ENCODE measurements at regions not wholly inside any gene's neighbourhood (a gene's known extent, or its start where the extent isn't known, plus 50 kb on each side); places are given as distances from the start of the nearest gene placed in this dataset.

DNA sequence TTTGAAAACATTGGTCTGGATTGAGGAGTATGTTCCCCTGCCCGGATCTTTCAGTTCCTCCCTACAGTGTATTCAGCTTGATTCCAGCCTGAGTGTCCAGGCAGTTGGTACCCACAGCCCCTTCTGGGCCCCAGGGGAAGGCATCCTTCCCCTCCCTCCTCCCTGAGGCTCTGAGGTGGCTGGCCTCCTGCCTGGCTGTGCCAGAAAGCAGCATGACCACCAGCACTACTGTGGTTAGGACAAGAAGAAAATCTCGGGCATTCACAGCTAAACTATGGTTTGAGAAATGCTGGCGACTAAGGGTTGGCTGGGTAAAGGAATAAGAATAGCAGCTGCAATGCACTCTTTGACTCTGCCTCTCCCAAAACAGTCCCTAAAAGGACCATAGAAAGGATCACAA, 84.6 kb upstream of the LIFR start:
- ATAC-seq: no peak
- intact Hi-C loops (cut with DNase I): no loop called here
- no peak for DNase-seq

DNA sequence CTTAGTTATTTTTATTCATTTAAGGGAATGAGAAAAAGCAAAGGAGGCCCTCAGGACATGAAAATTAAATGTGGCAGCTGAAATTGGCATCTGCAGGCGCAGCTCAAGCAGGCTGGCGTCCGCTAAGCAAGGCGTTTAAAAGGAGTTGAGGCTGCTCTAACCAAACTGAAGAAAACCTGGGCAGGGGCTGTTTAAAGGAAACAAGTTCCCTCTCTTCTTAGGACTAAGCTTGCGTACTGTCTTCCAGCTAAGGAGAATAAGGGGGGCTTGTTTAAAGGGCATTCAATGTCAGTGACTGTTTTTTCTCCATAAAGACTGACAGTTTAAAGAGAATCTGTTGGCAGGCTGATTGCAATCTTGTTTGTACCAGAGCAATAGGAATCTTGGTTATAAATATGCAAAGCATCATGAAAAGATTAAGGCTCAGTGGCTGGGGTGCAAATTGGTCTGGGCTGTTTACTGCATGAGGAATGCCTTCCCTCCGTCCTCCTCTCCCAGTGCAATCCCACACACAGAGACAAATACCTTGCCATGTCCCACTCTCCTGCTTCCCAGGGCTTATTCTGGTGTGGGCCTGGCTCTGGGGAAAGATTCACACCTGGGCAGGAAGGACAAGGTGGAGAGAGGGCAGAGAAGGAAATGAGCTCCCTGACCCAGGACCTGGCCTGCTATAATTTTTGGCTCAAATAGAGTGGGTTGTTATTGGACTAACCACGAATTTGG, 85.9 kb upstream of the LIFR start:
- intact Hi-C loops (cut with DNase I): no loop called here
- DNase-seq: no peak
- no peak for ATAC-seq

DNA sequence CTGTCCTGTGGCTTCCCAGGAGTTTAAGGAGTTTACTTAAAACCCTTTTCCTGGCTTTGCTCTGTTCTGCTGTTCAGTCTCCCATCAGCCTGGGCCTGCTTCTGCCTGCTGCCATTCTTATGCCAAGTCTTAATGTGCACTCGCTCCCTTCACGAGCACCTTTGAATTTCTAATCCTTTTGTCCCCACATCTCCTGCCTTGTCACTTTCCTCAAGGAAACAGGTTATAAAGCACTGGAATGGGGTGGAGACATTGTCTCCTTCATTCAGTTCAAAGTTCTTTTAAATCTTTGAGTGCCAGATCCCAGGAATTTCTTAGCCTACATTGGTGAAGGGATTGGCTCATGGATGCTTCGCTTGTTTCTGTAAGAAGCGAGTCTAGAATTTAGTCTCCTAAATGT, 87.2 kb upstream of the LIFR start:
- intact Hi-C loops (cut with DNase I): no loop called here
- DNase-seq (no peak), ATAC-seq (no peak)

DNA sequence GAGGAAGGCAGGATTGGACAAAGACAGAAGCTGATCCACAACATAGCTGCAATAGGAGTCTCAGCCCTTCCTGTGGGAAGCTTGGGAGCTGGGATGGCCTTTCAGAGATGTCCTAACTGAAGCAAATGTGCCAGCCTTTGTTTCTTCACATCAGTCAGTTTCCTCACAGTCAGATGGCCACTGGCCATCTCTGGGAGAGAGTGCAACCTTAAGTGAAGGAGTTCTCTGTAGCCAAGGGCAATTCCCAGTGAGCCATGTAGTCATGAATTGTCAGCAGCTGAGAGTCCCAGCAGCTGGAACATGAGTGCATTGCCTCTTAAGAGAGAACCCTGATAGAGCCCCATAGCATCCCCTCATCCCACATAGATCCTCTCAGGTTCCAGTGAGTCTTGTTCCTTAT, 89.1 kb upstream of the LIFR start:
- intact Hi-C loops (cut with DNase I): no loop called here
- peak; percentile 55 to 80 for ATAC-seq
- peak; percentile 58 for DNase-seq

DNA sequence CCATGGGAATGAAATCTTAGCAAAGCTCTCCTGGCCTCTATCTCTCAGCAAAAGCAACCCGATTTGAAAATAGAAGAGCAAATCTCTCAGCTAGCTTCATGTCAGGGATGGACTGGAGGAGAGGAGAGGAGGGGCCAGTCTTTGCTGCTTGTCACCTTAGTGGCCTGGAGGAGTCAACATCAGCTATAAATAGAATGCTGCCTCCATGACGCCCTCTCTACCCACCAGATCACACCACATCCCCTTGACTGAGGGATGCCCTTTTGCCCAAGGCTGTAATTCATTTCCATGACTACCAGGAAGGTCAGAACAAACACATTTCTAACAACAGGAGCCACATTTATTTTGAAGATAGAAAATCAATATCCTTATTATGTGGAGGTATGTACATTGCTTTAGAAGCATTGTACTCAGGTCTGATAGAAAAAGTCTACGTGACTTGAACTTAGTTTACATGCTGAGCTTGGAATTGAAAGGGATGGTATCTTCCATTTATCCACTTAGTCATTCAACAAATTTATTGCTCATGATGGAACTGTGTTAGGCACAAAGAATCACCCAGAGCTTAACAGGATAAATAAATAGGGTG, 92.4 kb upstream of the LIFR start:
- ATAC-seq: peak in 1 of 2 donors; percentile 62
- DNase-seq: no peak
- intact Hi-C loops (cut with DNase I): no loop called here

DNA sequence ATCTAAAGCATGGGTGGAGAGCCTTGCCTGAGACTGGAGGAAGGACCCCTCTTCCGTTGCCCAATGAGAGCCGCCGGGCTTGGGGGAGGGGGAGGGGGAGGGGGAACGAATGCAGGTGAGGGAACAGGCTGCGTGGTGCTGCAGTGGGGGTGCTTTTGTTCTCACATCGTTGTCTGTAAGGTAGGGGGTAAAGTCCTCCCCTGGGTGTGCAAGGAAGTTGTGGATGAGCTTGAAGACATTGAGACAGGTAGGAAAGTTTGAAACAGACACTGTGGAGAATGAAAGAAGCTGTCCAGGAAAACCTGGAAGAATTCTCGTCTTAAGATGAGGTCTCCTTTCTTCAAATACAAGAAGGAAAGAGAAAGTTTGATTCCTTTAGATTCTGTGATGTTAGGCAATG, 94.1 kb upstream of the LIFR start:
- intact Hi-C loops (cut with DNase I): no loop called here
- ATAC-seq: no peak
- no peak for DNase-seq

DNA sequence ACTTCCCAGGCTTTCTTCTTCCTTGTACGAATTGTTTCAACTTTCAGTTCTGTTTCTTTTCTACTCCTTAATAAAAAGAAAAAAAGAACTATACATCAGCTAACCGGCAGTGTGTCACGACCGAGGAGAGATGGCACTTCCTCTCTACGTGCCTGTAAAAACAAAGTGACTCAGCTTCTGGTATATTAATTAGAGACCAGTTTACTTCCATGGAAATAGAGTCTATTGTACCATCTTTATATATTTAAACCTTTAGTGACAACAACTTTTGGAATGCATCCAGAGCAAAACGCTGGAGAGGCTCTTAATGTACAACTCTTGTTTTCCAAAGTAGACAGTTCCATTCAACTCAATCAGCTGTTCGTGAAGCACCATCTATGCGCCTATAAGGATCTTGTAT, 94.5 kb upstream of the LIFR start:
- intact Hi-C loops (cut with DNase I): no loop called here
- DNase-seq (no peak), ATAC-seq (no peak)

DNA sequence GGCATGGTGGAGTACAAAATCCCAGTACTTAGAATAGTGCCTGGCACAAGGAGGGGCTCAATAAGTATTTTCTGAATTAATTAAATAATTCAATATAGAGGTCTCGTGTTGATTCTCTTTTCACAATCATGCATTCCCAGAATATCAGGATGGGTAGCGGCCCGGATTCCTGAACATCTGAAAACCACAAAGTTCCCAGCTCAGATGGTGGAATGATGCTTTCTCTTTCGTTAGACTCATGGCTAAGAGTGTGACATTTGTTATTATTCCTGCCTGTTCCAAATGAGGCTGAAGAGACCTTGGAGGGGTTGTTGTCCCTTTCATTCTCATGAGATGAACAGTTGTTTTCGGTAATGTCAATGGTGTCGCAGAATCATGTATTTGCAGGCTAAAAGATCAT, 95.4 kb upstream of the LIFR start:
- no peak for DNase-seq
- intact Hi-C loops (cut with DNase I): no loop called here
- no peak for ATAC-seq

DNA sequence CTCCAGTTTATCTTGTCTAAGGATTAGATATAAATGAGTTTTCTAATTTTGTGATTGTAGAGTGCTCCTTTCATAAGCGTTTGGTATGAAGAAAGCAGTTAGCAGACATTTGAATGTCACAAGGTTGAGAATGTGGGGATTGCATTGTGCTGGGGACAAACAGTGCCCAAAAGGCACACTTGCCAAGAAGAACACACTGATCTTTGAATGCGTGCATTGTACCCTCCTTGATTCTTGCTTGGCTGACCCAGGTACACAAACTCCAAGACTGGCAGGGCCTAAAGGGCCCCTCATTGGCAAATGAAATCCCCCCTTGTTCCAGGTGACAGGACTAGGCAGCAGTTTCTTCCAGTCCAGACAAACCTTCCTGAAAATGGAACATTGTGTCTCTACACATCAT, 96.9 kb upstream of the LIFR start:
- DNase-seq: no peak
- no peak for ATAC-seq
- intact Hi-C loops (cut with DNase I): no loop called here

DNA sequence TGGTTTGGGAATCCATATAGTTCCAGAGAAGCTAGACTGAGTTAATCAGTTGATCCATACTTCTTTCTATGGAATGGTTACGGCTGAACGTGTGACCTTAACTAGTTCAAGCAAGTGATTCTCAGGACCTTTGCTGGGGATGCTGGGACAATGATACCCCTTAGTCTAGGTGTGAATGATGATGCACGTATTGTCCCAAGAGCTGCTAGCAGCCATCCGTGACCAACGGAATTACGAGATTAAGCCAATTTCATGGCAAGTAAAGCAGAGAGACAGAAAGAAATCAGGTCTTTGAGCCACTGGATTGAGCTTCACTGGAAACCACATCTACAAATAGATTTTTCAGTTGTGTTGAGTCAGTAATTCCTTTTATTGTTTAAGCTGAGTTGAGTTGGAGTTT, 99.2 kb upstream of the LIFR start:
- no peak for ATAC-seq
- no peak for DNase-seq
- intact Hi-C loops (cut with DNase I): no loop called here

DNA sequence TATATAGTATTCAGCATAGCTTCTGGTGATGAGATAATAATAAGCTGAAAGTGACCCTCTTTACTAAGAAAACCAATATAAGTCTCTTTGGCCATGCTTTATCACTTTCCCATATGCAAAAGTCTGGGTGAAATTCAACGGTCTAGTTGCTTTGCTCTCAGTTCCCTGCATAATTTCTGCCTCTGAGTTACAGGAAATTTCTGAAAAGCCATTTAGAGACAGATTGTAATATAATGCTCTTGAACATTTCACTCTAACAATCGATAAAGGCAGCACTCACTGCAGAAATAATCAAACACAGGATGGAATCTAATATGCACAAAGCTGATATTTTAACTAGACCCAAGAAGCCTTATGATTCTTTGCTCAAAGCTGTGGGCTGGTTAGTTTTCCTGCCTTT, 100.1 kb upstream of the LIFR start:
- intact Hi-C loops (cut with DNase I): no loop called here
- ATAC-seq: no peak

DNA sequence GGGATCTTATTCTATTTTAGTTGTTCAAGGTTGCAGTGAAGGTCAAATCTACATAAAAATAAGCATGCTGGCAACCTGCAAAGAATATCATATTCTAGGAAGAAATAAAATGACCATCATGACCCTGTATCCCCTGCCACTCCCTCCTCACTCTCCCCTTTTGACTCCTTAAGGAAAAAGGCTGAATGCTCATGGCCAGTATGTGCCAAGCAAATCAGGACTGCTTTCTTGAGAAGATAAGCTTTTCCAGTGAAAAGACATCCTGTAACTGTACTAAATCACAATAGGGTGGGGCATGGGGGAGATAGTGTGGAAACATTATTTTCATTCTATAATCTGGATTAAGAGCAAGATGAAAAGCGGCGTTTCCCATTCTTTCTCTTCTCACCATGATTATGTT, 100.6 kb upstream of the LIFR start:
- intact Hi-C loops (cut with DNase I): no loop called here
- ATAC-seq: no peak
- DNase-seq: no peak

More for the DNA sequence above, 100.1 kb upstream of the LIFR start:
- no peak for DNase-seq

DNA sequence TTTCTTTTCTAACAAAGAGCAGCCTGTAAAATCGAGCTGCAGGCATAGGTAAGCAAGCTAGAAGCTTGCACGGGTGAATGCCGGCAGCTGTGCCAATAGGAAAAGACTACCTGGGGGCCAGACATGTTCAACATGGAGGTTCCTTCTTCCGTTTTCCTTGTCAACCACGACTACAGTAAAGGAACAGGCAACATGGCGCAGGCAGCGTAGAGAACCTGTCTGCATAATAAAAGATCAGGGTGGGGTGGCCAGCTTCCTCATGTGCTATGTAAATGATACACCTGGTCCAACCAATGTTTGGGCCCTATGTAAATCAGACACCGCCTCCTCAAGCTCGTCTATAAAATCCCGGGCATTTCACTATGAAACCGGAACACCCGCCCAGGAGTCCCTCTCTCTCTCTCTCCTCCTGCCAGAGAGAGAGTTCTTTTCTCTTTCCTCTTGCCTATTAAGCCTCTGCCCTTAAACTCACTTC, 103.8 kb upstream of the LIFR start:
- peak; percentile 42 for DNase-seq
- intact Hi-C loops (cut with DNase I): loop anchor here in 1 of 2 donors (10.0 kb wide), 1 partner anchor 105 kb away; the partner anchor contains the start of gene LIFR
- peak; percentile 93 to 97 for ATAC-seq

DNA sequence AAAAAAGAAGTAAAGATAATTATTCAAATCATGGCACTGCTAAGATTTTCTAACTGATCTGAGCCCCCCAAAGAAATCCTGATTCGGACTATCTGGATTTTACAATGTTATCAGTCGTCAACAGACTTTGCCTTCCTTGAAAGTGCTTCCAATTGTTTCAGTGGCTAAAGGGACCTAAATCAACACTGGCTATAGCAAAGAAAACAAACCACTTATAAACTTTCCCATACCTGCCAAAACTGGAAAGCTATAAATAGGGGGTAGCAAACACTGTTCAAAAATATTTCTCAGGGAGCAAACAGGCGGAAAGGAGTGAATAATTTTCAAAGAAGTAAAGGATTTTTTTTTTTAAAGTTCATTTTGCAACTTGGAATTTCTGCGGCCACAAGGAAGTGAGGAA, 105.6 kb upstream of the LIFR start:
- intact Hi-C loops (cut with DNase I): loop anchor here in 1 of 2 donors (10.0 kb wide), 1 partner anchor 107 kb away; the partner anchor contains the start of gene LIFR
- DNase-seq (no peak), ATAC-seq (no peak)

DNA sequence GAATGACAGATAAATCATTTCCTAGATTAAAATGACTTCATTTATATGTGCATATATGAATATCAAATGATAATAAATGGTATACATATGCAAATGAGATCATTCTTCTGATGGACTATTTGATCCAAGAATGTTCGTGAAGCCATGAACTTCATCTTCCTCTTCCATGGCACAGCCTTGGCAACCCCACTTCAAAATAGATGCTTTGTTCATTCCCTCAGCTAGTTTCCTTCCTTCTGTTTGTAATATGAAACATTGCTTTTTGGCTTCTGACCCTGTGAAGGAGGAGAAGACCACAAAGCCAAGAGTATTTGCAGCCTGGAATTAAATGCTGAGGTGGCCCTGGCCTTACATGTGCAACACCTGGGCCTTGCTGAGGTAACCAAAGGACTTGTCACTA, 106.8 kb upstream of the LIFR start:
- no peak for ATAC-seq
- intact Hi-C loops (cut with DNase I): loop anchor here in 1 of 2 donors (10.0 kb wide), 1 partner anchor 108 kb away; the partner anchor contains the start of gene LIFR

DNA sequence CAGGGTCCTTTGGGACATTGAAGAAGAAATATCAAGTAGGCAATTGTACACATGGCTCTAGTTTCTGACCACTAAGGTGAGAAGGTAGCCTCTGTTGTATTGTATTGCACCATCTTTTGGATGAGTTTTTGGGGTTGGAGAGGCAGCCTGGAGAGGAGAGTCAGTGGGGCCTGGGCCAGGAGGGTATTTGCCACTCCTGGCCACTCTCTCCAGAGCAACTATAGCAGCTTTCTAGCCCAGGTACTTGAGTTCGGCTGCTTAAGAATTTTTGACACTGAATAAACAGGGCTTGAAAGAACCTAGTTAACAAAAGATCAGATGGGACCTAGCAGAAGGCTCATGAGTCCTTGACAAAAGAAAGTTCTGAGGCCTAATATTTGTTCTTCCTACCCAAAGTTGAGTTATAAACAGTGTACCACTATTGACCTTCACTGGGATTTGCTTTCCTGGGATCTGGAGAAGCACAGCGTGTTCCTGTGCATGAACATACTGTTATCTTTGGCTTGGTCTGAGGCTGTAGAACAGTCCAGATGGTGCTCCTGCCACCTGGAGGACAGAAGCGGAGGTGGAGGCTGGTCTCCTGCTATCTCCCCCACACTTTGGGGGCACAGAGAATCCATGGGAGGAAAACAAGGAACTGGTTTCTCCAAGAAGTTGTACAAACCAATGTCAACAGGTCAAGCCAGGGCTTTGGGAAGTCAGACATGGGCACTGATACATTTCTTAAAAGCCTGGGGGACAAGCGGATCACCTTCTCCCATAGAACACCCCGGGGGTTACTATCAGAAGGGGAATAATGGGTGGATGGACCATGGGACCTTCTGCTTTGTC, 110.4 kb upstream of the LIFR start:
- DNase-seq: peak; percentile 49
- intact Hi-C loops (cut with DNase I): loop anchor here (2.0 to 10.0 kb wide), 5 partner anchors 112 to 226 kb away; partner anchors contain the start of gene LIFR (in 1 of the 2)

More for the DNA sequence above, 106.8 kb upstream of the LIFR start:
- DNase-seq: no peak

DNA sequence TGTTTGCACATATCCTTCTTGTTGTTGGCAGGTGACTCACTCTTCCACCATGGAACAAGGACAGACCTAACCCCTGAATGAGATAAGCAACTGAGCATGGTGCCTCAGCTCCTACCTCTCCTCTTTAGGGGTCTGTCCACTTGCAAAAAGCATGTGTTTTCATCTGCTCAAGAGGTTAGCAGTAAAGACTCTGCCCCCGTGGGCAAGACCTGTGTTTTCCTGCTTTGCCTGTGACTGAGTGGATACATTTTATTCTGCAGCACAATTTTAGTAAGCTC, 111.0 kb upstream of the LIFR start:
- intact Hi-C loops (cut with DNase I): loop anchor here (2.0 to 10.0 kb wide), 5 partner anchors 113 to 227 kb away; partner anchors contain the start of gene LIFR (in 1 of the 2)
- no peak for ATAC-seq

More for the DNA sequence above, 110.4 kb upstream of the LIFR start:
- ATAC-seq: peak; percentile 94 to 96

DNA sequence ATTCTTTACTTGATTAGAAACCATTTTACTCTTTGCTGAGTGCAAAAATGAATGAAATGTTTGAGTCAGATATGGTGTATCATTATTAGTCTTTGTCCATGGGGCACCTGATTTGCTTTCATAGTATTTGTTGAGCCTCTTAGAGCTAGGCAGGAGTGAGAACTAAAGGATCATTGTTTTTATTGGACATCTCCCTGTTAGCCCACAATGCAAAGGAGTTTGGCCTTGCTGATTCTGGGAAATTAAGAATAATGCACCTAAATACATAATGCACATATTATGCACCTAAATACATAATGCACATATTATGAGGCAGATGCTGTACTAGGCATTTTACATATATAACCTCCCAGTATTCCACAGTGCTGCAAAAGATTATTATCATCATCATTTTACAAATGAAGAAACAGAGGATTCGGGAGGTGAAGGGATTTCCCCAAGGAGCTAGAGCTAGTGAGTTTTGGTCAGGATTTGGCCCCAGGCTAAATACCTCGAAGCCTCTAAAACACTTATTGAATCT, 113.0 kb upstream of the LIFR start:
- ATAC-seq (no peak), DNase-seq (no peak)
- intact Hi-C loops (cut with DNase I): loop anchor here (5.0 to 10.0 kb wide), 3 partner anchors 115 to 227 kb away; partner anchors contain the start of gene LIFR (in 1 of the 2)

More for the DNA sequence above, 111.0 kb upstream of the LIFR start:
- no peak for DNase-seq

DNA sequence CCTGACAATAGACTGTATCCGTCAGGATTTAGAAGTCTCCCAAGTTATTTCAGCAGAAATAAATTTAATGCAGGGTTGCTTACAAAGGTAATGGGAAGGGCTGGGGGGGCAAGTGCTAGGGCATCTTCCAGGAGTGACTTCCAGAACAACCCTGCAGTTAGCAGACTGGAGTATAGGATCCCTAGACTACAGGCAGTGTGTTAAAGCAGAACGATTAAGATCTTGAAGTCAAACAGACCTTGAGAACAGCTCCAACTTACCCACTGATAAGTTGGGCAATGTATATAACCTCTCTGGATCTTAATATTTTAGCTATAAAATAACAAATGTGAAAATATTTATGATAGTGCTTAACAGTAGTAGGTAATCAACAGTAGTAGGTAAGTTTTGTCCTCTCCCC, 113.6 kb upstream of the LIFR start:
- intact Hi-C loops (cut with DNase I): loop anchor here in 1 of 2 donors (10.0 kb wide), 1 partner anchor 135 kb away; no protein-coding TSS in a partner anchor
- ATAC-seq (no peak), DNase-seq (no peak)

All from left cardiac atrium (tissue), 4 donors.